Hematopoietic multipotent progenitor cell treated with erythropoietin and hydrocortisone succinate and interleukin-3 and kit ligand, for 6 days (in vitro differentiated cells): ENCODE measurements at regions not wholly inside any gene's neighbourhood (a gene's known extent, or its start where the extent isn't known, plus 50 kb on each side); places are given as distances from the start of the nearest gene placed in this dataset.

Source experiments
- DNase-seq: peaks from one replicate; pipeline ENCODE4 v3.0.0-alpha.2; 2015

DNA sequence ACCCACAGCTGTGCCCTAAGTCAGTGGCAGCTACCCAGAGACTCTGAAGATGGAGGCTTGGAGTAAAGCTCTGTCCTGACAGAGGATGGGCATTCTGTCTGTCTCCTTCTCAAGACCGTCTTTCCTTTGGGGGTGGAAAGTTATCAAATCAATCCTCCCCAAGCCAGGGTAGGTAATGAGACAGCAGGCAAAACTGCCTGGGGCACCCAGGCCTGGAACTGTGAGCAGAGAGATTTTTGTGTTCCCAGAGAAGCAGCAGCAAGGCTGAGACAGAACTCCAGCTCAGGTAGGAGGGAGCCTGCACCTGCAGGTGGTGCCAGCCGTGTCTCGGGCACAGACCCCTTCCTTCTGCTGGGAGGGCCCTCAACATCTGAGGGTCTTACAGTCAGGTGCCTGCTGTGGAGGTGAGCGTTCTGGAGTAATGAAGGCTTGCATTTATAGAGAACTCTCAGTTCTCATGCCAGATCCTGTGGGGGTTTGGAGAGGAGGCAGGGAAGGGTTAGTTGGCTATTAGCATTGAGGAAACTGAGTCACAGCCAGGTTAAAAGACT, 95.6 kb downstream of the RIPK4 start:
- no peak for DNase-seq

DNA sequence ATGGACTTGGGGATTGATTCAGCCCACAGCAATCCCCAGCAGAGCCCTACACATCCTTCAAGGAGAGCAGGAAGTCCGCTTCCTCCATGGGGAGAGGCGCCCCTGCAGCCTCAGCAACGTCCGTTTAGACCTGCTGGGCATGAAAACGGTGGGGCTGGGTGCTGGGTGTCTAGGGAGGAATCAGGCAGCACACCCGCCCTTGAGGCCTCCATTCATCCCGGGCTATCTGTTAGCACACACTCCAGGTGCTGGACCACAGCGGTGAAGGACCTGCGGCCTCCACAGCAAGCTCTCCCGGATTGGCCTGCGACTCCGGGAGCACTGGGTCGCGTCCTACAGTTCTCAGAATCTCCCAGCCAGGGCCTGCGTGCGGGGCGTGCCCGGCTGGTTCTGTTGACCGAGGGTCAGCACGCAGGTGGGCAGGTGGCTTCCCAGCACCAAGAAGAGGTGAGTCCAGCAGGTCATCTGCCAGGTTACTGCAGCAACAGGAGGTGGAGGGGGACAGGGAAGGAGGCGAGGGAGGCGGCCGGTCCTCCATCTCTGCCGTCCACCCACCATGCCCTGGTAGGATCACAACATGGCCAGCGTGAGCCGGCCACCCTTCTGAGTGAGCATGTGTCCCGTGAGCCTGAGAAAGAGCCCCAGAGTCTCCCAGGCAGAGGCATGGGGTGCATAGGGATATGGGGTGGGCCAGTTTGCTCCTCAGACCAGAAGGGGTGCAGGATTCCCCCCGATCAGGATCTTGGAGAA, 96.6 kb downstream of the RIPK4 start:
- no peak for DNase-seq

DNA sequence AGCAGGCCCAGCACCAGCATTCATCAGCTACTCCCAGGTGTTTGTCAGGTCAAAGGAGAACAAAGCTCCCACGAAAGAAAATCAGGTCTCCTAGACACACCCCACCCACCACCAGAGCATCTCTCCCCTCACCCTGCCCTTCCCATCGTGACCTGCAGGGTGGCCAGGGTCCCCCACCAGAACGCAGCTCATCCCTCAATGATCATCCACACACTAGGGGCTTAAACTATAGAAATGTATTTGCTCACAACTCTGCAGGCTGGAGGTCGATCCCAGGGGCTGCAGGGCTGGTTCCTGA, 97.4 kb downstream of the RIPK4 start:
- DNase-seq: no peak

DNA sequence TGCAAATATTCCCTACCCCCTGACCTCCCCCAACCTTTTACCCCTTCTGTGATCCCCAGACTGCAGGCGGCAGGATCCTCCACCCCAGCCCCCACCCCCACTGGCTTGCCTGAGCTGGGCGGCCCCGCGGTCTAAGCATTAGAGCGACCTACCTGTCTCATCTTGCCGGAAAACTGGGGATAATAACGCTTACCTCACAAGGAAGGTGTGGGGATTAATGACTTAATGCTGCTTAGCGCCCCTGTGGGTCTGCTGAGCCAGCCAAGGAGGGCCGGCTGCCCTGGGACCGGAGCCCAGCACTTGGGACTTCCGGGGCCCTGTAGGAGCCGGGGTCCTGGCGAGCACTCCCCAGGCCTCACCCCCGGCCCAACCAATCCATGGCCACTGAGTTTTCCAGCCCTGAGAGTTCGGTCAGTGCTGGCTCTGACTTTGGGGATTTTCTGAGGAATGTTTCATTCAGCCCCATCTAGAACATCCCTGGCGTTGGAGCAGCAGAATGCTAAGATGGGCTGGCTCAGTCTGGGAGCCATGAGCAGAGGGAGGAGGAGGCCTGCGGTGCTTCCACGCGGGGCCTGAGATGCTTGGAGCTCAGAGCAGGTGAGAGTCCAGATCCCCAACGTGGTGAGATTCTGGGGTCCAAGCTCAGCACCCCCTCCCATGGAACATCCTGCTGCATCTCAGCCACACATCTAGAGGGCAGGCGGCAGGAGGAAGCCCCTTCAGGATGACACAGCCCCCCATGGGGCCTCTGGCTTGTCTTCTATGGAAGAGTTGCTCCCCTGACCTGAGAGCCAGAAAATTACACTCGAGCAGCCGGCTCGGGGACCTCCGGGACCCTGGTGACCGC, 97.9 kb downstream of the RIPK4 start:
- no peak for DNase-seq

DNA sequence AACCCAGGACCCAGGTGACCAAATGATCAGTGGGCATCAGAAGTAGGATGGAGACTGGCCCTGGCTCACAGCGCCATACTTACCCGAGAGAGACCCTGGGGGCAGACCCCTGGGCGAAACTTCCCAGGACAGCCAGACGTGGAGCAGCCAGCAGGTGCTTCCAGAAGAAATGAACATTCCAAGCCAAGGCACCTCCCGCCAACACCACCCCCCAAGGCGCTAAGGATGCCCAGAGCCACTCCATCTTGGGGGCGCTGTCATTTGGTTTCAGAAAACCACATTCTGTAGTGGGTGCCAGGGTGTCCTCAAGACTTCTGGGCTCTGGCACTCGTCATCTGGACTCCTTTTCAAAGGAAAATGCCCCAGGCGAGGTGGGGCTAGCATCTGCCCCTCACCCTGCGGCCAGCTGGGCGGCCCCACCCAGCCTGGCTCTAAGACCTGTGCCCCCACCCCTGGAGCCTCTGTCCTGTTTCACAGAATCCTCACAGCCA, 98.8 kb downstream of the RIPK4 start:
- DNase-seq: no peak

DNA sequence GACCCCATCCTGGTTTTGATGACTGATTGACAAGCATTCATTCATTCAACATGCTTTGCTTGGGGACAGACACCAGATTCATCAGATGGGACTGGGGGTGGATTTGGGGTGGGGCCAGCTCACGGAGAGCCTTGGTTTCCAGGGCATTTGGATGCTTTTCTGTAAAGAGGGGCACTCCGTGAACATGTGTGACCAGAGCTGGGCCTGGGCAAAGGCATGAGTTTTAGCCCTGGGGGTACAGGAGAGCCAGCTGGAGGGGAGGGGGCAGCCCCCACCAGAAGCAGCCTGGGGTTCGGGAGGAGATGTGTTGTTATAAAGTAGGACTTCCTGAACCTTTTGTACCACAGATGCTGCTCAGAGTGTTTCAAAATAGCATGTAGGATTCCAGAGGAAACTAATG, 99.7 kb downstream of the RIPK4 start:
- no peak for DNase-seq

DNA sequence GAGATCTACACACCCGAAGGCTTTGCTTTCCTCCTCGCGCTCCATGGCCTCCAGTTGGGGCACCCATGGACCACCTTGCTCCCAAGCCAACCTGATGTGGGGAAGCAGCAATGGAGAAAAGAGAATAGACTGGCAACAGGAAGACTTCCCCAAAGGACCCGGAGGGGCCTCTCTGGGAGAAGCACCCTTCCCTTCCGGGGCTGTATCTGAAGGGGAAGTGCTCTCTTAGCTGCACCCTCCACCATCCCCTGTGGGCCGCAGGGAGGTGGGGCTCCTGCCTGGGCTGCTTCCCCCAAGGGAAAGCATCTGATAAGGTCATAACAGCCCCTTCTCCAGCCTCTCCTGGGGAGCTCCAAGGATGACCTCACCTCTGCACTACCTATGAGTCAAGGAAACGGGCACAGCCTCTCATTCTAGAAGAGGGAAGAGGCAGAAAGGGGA, 100.2 kb downstream of the RIPK4 start:
- DNase-seq: no peak

DNA sequence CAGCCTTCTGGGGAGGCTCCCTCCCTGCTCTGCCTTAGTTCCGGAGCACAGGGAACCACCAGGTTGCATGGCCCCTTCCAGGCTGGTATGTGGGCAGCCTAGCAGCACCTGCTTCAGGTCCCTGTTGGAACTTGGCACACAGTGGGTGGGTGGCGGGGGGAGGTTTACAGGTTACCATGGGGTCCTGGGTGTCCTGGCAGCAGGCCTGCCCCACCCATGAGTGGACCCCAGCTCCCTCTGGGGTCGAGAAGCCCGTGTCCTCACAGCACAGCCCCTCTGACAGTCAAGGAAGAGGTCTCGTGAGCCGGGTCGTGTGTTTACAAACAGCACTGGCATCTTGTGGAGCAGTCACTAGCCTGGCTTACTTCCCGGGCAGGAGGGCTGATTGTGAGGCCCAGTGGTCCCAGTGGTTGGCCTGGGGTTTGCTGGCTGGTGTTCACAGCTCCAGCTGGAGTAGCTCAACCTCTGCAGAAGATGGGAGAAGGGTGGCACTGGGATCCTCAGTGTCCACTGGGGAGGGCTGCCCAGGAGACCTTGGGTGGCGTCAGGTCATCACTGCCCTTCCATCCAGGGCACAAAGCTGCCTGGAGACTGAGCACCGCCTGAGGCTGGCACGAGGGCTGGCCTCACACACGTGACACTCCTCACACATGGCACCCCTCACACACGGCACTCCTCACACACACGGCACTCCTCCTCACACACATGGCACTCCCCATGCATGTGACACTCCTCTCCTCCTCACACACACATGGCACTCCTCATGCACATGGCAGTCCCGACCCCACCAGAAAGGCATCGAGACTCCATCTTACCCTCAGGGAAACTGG, 100.9 kb downstream of the RIPK4 start:
- no peak for DNase-seq

DNA sequence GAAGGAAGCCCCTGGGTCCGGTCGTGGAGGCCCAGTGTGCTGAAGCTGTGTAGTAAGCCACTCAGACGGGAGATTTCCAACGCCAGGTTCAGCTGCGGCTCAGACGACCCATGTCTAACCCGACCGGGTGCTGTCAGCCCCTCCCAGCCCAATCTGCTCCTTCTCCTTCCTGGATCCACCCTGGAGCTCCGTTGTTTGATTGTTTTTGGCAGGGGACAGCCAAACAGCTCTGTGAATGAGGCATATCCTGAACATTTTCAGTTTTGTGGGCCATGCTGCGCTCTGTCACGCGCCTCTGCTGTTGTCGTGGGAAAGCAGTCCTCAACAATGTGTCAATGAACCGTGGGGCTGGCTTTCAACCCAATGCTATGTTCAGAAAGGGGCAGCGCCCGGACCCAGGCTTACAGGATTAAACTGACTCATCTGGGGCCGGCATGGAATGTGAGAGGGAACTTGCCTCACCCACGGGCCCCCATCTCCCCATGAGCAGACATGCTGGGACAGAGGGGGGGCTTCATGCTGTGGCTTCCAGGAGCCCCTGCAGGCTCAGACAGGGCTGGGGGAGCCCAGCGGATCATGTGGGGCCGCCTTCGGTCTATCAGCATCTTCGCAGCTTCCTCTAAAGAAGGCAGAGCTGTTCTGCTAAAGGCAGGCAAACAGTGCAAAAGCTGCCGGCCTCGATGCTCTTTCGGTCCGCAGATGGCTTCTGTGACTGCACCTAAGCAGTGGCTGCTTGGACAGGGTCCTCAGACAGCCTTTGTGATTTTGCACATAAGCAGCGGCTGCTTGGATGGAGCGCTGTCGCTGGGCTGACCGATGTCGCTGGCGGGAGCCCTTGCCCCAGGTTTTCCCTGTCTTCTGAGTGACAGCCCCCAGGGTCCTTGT, 101.7 kb downstream of the RIPK4 start:
- DNase-seq: no peak

DNA sequence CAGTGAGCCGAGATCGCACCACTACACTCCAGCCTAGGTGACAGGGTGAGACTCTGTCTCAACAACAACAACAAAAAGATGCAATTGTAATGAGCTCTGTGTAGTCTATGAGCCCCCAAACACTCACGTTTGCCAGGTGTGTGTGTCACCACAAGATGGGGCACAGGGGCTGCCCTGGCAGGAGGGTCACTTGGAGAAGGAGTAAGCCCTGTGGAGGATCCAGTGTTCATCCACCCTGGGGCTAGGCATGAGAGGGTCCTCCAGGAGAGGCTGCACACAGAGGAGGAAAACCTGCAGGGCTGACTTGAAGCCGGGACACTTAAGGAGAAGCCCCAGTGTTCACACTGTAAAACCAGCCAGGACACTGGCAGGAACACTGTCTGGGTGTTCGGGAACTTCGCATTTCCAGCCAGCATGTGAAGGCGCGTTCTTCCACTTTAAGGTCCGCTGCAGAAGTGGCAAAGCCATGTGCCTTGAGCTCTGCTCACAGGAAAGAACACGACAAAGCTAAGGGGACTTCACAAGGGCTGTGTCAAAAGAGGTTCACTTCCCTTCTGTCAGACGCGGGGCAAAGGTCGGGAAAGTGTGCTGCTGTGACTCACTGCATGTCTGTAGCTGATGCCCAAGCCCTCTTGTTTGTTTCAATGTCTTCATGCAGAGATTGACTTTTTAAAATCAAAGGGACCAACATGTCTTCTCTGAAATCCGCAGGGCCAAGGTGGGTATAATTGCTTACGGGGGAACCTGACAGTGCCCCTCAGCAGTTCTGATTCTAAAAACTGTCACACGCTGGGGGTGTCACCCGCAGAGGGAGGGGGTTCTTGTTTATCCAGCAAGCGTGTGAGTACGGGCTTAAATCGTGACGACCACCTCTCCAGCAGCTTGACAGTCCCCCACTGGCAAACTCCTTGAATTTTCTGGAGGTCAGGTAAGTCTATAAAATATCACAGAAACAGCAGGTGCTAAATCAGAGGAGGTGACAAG, 102.8 kb downstream of the RIPK4 start:
- no peak for DNase-seq

DNA sequence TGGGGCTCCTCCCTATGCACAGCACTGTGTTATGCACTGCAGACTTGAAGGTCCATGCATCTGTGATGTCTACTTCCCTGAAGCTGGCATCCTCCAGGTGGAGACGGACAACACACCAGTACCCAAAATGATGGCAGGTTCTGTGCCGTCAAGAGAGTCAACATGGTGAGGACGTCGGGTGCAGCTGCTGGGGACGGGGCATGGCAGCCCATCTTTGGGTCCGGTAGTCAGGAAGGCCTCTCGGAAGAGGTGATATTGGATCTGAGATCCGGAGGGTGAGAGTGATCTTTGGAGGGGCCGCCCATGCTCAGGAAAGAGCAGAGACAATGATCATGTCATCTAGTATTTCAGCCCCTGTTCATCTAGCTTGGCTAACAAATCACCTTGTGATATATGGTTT, 104.1 kb downstream of the RIPK4 start:
- no peak for DNase-seq

DNA sequence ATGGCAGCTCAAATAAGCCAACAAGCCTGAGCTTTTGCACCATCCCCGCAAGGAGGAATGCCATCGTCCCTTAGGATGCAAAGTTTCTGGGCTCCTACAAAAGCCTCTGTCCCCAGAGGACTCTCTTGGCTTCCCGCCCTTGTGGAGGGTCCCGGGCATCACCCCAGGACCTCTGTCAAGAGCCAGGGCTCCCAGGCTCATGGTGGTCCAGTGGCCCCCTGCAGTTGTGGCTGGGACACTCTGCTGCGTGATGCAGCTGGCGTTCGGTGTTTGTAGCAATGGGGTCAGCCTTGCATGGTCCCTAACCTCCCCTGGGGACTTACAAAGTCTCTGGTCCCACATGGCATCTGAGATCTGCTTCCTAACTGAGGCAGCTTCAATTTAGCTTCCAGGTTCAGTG, 104.7 kb downstream of the RIPK4 start:
- DNase-seq: no peak

DNA sequence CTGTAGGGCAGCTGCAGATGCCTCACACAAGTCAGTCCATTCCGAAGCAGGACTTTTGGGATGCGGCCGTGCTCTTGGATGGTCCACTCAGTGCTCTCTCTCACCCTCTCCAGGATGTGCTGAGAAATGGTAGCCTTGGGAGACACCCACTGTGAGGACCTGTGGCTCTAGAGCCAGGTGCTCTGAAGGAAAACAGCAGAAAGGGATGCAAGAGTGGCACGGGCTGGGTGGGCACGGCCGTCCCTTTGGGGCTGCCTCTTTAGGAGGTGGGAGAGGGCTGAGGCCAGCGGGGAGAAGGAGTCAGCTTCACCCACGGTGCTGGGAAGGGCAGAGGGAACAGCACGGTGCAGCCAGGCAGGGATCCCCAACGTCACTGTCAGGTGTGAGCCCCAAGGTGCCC, 106.1 kb downstream of the RIPK4 start:
- no peak for DNase-seq

DNA sequence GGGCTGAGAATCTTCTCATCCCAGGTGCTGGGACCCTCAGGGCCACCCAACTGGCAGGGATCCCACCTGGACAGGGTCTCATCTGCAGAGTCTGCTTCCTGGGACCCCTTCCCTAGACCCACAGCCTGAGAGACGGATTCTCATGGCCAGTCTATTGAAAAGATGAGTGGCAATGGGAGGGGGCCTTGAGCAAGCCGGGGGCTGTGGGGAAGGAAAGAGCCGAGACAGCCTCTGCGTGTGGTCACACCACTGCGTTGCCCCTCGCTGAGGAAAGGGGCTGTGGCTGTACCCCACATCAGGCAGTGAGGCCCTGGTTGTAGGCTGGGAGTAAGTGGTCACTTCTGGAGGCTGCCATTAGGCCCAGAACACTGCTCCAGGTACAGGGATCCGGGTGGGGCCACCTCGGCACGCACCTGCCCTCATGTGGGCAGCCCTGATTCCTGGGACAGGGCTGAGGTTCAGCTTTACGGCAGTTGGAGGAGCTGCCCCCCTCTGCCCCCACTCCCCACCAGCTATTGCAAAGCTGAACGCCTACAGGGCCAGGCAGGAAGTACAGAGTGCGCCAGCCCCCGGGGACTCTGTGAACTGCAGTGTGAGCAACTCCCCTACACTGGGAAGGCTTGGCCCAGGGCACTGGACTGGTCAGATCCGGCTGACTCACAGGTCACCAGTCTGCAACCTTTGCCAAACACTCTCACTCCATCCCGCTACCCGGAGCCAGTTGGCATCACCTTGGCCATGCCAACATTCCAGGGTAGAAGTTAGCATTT, 106.9 kb downstream of the RIPK4 start:
- DNase-seq: no peak

DNA sequence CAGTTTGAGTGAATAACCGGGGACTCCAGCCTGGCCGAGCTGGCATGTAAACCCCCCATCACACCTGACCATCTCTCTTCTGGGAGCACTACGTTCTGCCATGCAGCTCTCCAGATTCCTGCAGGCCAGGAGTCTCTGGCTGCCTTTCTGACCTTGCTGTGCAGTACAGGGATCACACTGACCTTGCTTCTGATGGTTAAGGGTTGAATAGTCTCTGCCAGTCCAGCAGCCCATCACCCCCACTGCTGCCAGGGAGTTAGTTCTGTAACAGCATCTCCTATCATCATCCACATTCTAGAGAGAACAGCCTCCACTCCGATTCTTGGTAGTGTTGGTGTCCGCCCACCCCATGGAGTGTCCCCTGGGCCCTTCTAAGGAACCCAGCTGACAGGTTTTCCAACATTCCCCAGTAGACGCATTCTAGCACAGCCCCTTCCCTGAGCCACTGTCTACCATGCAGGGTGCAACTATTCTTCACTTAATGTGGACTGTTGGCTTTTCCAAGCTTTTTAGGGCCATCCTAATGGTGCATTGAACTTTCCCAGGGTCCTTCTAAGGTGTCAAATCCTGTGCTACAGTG, 109.8 kb downstream of the RIPK4 start:
- DNase-seq: no peak

DNA sequence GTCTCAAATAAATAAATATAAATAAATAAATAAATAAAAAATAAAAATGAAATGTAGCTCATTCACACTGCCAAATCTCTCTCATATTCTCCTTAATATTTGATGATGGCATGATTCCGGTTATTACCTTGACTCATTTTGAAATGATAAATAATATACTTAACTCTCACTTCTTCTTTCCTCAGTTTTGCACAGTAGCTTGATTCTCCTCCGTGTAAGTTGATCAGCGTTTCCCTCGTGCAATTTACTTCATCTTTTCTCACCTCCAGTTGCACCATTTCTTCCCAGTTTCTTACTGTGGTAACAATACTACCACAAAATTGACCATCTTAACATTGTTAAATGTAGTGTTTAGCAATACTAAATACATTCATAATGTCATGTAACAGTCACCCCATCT, 111.6 kb downstream of the RIPK4 start:
- no peak for DNase-seq

DNA sequence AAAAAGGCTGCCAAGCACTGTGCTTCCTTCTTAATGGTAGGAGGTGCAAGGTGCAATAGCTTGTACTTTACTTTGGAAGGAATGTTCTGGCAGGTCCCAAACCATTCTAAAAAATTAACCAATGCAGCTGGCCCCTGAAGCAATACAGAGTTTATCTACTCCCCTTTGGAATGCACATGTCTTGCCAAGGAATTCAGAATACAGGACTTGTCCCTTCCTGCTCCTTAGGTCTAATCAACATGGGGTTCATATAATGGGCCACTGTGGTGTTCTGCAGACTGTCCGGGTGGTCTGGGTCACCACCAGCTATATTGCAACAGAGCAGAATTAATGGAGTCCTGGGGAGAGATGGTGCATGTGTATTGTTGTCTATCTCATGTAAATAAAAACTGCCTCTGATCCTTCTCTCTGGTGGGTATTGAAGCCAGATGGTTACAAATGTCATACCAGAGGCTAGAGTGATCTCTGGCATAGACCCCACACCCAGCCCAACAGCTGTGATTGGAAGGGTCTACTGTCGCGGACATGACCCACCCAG, 112.8 kb downstream of the RIPK4 start:
- no peak for DNase-seq

DNA sequence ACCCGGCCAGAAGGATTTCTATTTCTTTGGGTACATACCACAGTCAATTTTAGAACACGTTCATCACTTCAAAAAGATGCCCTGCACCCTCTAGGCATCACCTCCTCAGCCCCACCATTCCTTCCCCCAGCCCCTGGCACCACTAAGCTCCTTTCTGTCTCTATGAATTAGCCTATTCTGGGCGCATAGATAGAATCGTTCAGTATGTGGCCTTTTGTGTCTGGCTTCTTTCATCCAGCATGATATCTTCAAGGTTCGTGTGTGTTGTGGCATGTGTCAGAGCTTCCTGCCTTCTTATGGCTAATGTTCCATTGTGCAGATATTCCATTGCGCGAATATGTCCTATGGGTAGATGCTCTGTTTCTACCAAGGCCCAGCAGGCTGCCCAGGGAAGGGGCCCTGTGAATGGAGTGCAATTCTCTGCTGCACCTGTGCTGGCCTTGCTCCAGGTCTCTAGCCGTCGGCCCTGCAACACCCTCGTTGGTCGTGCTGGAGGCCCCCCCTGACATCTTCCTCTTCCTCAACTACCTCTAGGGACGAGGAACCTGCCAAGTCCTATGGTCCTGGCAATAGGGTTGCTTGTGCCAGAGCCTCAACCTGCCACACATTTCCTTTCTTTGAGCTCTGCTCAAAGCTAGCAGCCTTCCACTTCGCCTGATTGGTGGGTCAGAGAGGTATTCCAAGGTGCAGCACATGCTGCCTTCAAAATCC, 113.5 kb downstream of the RIPK4 start:
- DNase-seq: no peak

DNA sequence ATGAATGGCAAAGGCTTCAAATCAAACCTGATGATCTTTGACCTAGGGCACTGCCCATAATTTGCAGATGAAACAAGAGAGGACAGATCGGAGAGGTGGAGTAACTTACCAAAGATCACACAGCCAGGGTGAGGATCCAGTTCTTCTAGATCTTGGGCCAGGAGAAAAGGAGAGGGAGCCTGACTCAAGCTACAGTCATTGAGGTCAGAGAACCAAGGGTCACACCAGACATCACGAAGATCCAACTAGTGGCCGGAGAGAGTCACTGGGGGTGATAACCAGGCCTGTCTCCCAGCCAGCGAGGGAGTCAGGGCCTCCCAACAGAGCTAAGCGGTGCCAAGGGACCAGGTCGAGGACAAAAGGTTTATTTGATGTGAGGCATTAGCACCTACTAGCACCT, 115.0 kb downstream of the RIPK4 start:
- DNase-seq: no peak
